NCI-H1694 (cell line): ENCODE measurements at regions not wholly inside any gene's neighbourhood (a gene's known extent, or its start where the extent isn't known, plus 50 kb on each side); places are given as distances from the start of the nearest gene placed in this dataset.

ENCODE experiments used
- DNase-seq: peaks from one replicate; lab custom pipeline; 2025; lab: John Stamatoyannopoulos, UW

GRCh38 chr13:109366525-109366924 is 419.9 kb downstream of the IRS2 start:
- DNase-seq = no peak

- no peak for DNase-seq
Observed at GRCh38 chr13:109363431-109363830, 423.0 kb downstream of the IRS2 start.

- DNase-seq = no peak
Observed at GRCh38 chr13:109362616-109363015, 423.8 kb downstream of the IRS2 start.

GRCh38 chr13:109361562-109362289 is 424.7 kb downstream of the IRS2 start:
- DNase-seq = no peak

GRCh38 chr13:109357751-109358471 is 428.5 kb downstream of the IRS2 start:
- no peak for DNase-seq

GRCh38 chr13:109355875-109356434 is 430.4 kb downstream of the IRS2 start:
- no peak for DNase-seq

- no peak for DNase-seq
Observed at GRCh38 chr13:109355166-109355565, 431.2 kb downstream of the IRS2 start.

- no peak for DNase-seq
Observed at GRCh38 chr13:109351236-109351635, 435.1 kb downstream of the IRS2 start.

- no peak for DNase-seq
Observed at GRCh38 chr13:109348519-109349258, 437.7 kb downstream of the IRS2 start.

GRCh38 chr13:109346060-109346459 is 440.3 kb downstream of the IRS2 start:
- DNase-seq = no peak

- DNase-seq = no peak
Observed at GRCh38 chr13:109345433-109345941, 440.9 kb downstream of the IRS2 start.

GRCh38 chr13:109344552-109345157 is 441.7 kb downstream of the IRS2 start:
- DNase-seq = no peak

- DNase-seq = no peak
Observed at GRCh38 chr13:109336730-109337129, 449.7 kb downstream of the IRS2 start.

- DNase-seq = peak; percentile 10
Observed at GRCh38 chr13:109333893-109334651, 452.3 kb downstream of the IRS2 start.

GRCh38 chr13:109332506-109333499 is 453.6 kb downstream of the IRS2 start:
- DNase-seq = no peak

- DNase-seq = peak; percentile 69
Observed at GRCh38 chr13:109331898-109332297, 454.5 kb downstream of the IRS2 start.

- no peak for DNase-seq
Observed at GRCh38 chr13:109331011-109331433, 455.4 kb downstream of the IRS2 start.

GRCh38 chr13:109330123-109330522 is 456.3 kb downstream of the IRS2 start:
- no peak for DNase-seq

GRCh38 chr13:109329175-109329574 is 457.2 kb downstream of the IRS2 start:
- no peak for DNase-seq

GRCh38 chr13:109326601-109327000 is 459.8 kb downstream of the IRS2 start:
- DNase-seq = no peak
